Renal cortical epithelial cell (primary cell): ENCODE measurements at regions not wholly inside any gene's neighbourhood (a gene's known extent, or its start where the extent isn't known, plus 50 kb on each side); places are given as distances from the start of the nearest gene placed in this dataset.

ENCODE experiments used
- DNase-seq: peaks from one replicate; pipeline ENCODE4 v3.0.0-alpha.2; 2011; ENCODE audit warnings: low read depth

GRCh38 chr5:40043916-40044315 is 619.1 kb upstream of the DAB2 start:
- no peak for DNase-seq

GRCh38 chr5:40041452-40041851 is 616.7 kb upstream of the DAB2 start:
- DNase-seq, result peak; percentile 95

- peak; percentile 72 for DNase-seq
Measured at GRCh38 chr5:40037713-40038112, 612.9 kb upstream of the DAB2 start.

GRCh38 chr5:40034441-40034840 is 609.7 kb upstream of the DAB2 start:
- no peak for DNase-seq

GRCh38 chr5:40033411-40033810 is 608.6 kb upstream of the DAB2 start:
- DNase-seq, result peak; percentile 27

- DNase-seq, result no peak
Measured at GRCh38 chr5:40033009-40033408, 608.2 kb upstream of the DAB2 start.

GRCh38 chr5:40030661-40031060 is 605.9 kb upstream of the DAB2 start:
- peak; percentile 86 for DNase-seq

- no peak for DNase-seq
Measured at GRCh38 chr5:40029711-40030495, 605.1 kb upstream of the DAB2 start.

- DNase-seq, result peak; percentile 31
Measured at GRCh38 chr5:40027400-40027799, 602.6 kb upstream of the DAB2 start.

- no peak for DNase-seq
Measured at GRCh38 chr5:40025586-40025985, 600.8 kb upstream of the DAB2 start.

GRCh38 chr5:40022057-40022456 is 597.3 kb upstream of the DAB2 start:
- no peak for DNase-seq

GRCh38 chr5:40021007-40021406 is 596.2 kb upstream of the DAB2 start:
- DNase-seq, result no peak

- no peak for DNase-seq
Measured at GRCh38 chr5:40017918-40018317, 593.1 kb upstream of the DAB2 start.

GRCh38 chr5:40017135-40017534 is 592.4 kb upstream of the DAB2 start:
- DNase-seq, result no peak

- no peak for DNase-seq
Measured at GRCh38 chr5:40010436-40010835, 585.7 kb upstream of the DAB2 start.

- no peak for DNase-seq
Measured at GRCh38 chr5:40006260-40006659, 581.5 kb upstream of the DAB2 start.

- DNase-seq, result no peak
Measured at GRCh38 chr5:40001796-40002195, 577.0 kb upstream of the DAB2 start.

- DNase-seq, result peak; percentile 30
Measured at GRCh38 chr5:39998518-39998917, 573.7 kb upstream of the DAB2 start.

- no peak for DNase-seq
Measured at GRCh38 chr5:39995990-39996389, 571.2 kb upstream of the DAB2 start.

- no peak for DNase-seq
Measured at GRCh38 chr5:39992617-39993202, 567.9 kb upstream of the DAB2 start.

GRCh38 chr5:39986614-39987013 is 561.8 kb upstream of the DAB2 start:
- no peak for DNase-seq

- DNase-seq, result peak; percentile 11
Measured at GRCh38 chr5:39980056-39980455, 555.3 kb upstream of the DAB2 start.

- DNase-seq, result no peak
Measured at GRCh38 chr5:39977066-39977655, 552.4 kb upstream of the DAB2 start.
